GM12878 (cell line): ENCODE measurements at regions not wholly inside any gene's neighbourhood (a gene's known extent, or its start where the extent isn't known, plus 50 kb on each side); places are given as distances from the start of the nearest gene placed in this dataset.

Experiments used
- EP300 ChIP-seq, 2 experiments: fragments of 150-350 bp in 1 of 2; IDR thresholded peaks; 2 replicates each; pipeline ENCODE4 v1.6.1; 2011 to 2012; ENCODE audit warnings: low read depth in 2 of 2, low read length in 2 of 2, borderline replicate concordance in 1 of 2, improper control_type of control experiment in 1 of 2, inconsistent platforms in 1 of 2; ENCODE audit not compliant: control insufficient read depth in 1 of 2
- ESRRA ChIP-seq: IDR thresholded peaks from 2 replicates; pipeline ENCODE4 v1.6.1; 2012; ENCODE audit warnings: mild to moderate bottlenecking, low read length, improper control_type of control experiment
- GABPA ChIP-seq: IDR thresholded peaks from 2 replicates; pipeline ENCODE4 v1.6.1; 2014; ENCODE audit warnings: antibody characterized with exemption, low read depth, mild to moderate bottlenecking, inconsistent platforms
- MEF2A ChIP-seq: IDR thresholded peaks from 2 replicates; pipeline ENCODE4 v1.6.1; 2011; ENCODE audit warnings: low read depth, mild to moderate bottlenecking, low read length, moderate library complexity; ENCODE audit not compliant: insufficient read depth
- POLR2A ChIP-seq: IDR thresholded peaks from 2 replicates; pipeline ENCODE4 v1.6.1; 2011; ENCODE audit warnings: low read depth, mild to moderate bottlenecking, low read length
- POLR2AphosphoS5 ChIP-seq: IDR thresholded peaks from 2 replicates; pipeline ENCODE4 v1.6.1; 2011; ENCODE audit warnings: mild to moderate bottlenecking, low read length, inconsistent platforms
- YY1 ChIP-seq: IDR thresholded peaks from 2 replicates; pipeline ENCODE4 v1.6.1; 2011; ENCODE audit warnings: low read depth, mild to moderate bottlenecking, low read length
- TF ChIP-seq, protein P1 (sequence below): IDR thresholded peaks from 2 replicates; pipeline ENCODE4 v1.6.1; 2012; ENCODE audit warnings: improper control_type of control experiment, low read depth, low read length; ENCODE audit not compliant: insufficient replicate concordance
- TF ChIP-seq, protein P2 (sequence below): IDR thresholded peaks from 2 replicates; pipeline ENCODE4 v1.6.1; 2012; ENCODE audit warnings: mild to moderate bottlenecking, low read depth, low read length
- TF ChIP-seq, protein P3 (sequence below): fragments of 150-350 bp; IDR thresholded peaks from 2 replicates; pipeline ENCODE4 v1.6.1; 2016; ENCODE audit warnings: low read depth, low read length
- TF ChIP-seq, protein P4 (sequence below): IDR thresholded peaks from 2 replicates; pipeline ENCODE4 v1.6.1; 2011; ENCODE audit warnings: low read depth, low read length, improper control_type of control experiment, borderline replicate concordance
- TF ChIP-seq, protein P5 (sequence below), 3 experiments: IDR thresholded peaks in 2 of 3; conservative IDR thresholded peaks in 1 of 3; 2 replicates each; pipeline ENCODE4 v1.5.1; 2011; ENCODE audit warnings: low read depth in 3 of 3, low read length in 3 of 3, mild to moderate bottlenecking in 3 of 3, control low read depth in 2 of 3, moderate library complexity in 2 of 3, inconsistent platforms in 1 of 3, mixed read lengths in 1 of 3; ENCODE audit not compliant: control insufficient read depth in 2 of 3, insufficient read depth in 1 of 3; ENCODE audit errors: extremely low read depth in 1 of 3

DNA sequence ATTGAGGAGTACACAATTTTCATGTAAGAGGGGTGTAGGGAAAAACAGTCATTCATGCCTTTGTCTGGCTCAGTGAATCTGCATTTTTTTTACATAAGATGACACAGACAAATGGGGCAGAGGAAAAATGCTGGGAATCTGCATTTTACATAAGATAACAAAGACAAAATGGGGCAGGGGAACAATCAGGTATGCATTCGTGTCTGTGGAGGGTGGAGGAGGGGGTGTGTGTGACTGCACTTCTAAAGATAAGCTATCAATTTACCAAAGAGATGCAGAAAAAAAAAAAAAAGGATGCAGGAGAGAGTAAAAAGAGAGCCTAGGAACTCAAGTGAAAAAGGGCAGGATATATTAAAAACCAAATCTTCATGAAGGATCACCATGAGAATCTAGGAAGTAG lies 637.4 kb downstream of the ZNF674 start:
- TF ChIP-seq ESRRA (no peak), EP300 (IDR thresholded peaks at IDR 0.05; ENCODE audit: borderline replicate concordance in 1 of 2, control insufficient read depth in 1 of 2, low read depth in 2 of 2, low read length in 2 of 2) (no peak), GABPA (no peak), MEF2A (no peak), YY1 (no peak), POLR2AphosphoS5 (no peak), POLR2A (no peak)
- TF ChIP-seq, protein P1, sequence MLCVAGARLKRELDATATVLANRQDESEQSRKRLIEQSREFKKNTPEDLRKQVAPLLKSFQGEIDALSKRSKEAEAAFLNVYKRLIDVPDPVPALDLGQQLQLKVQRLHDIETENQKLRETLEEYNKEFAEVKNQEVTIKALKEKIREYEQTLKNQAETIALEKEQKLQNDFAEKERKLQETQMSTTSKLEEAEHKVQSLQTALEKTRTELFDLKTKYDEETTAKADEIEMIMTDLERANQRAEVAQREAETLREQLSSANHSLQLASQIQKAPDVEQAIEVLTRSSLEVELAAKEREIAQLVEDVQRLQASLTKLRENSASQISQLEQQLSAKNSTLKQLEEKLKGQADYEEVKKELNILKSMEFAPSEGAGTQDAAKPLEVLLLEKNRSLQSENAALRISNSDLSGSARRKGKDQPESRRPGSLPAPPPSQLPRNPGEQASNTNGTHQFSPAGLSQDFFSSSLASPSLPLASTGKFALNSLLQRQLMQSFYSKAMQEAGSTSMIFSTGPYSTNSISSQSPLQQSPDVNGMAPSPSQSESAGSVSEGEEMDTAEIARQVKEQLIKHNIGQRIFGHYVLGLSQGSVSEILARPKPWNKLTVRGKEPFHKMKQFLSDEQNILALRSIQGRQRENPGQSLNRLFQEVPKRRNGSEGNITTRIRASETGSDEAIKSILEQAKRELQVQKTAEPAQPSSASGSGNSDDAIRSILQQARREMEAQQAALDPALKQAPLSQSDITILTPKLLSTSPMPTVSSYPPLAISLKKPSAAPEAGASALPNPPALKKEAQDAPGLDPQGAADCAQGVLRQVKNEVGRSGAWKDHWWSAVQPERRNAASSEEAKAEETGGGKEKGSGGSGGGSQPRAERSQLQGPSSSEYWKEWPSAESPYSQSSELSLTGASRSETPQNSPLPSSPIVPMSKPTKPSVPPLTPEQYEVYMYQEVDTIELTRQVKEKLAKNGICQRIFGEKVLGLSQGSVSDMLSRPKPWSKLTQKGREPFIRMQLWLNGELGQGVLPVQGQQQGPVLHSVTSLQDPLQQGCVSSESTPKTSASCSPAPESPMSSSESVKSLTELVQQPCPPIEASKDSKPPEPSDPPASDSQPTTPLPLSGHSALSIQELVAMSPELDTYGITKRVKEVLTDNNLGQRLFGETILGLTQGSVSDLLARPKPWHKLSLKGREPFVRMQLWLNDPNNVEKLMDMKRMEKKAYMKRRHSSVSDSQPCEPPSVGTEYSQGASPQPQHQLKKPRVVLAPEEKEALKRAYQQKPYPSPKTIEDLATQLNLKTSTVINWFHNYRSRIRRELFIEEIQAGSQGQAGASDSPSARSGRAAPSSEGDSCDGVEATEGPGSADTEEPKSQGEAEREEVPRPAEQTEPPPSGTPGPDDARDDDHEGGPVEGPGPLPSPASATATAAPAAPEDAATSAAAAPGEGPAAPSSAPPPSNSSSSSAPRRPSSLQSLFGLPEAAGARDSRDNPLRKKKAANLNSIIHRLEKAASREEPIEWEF, result no peak
- TF ChIP-seq, protein P2, sequence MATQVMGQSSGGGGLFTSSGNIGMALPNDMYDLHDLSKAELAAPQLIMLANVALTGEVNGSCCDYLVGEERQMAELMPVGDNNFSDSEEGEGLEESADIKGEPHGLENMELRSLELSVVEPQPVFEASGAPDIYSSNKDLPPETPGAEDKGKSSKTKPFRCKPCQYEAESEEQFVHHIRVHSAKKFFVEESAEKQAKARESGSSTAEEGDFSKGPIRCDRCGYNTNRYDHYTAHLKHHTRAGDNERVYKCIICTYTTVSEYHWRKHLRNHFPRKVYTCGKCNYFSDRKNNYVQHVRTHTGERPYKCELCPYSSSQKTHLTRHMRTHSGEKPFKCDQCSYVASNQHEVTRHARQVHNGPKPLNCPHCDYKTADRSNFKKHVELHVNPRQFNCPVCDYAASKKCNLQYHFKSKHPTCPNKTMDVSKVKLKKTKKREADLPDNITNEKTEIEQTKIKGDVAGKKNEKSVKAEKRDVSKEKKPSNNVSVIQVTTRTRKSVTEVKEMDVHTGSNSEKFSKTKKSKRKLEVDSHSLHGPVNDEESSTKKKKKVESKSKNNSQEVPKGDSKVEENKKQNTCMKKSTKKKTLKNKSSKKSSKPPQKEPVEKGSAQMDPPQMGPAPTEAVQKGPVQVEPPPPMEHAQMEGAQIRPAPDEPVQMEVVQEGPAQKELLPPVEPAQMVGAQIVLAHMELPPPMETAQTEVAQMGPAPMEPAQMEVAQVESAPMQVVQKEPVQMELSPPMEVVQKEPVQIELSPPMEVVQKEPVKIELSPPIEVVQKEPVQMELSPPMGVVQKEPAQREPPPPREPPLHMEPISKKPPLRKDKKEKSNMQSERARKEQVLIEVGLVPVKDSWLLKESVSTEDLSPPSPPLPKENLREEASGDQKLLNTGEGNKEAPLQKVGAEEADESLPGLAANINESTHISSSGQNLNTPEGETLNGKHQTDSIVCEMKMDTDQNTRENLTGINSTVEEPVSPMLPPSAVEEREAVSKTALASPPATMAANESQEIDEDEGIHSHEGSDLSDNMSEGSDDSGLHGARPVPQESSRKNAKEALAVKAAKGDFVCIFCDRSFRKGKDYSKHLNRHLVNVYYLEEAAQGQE, result no peak
- TF ChIP-seq, protein P3, sequence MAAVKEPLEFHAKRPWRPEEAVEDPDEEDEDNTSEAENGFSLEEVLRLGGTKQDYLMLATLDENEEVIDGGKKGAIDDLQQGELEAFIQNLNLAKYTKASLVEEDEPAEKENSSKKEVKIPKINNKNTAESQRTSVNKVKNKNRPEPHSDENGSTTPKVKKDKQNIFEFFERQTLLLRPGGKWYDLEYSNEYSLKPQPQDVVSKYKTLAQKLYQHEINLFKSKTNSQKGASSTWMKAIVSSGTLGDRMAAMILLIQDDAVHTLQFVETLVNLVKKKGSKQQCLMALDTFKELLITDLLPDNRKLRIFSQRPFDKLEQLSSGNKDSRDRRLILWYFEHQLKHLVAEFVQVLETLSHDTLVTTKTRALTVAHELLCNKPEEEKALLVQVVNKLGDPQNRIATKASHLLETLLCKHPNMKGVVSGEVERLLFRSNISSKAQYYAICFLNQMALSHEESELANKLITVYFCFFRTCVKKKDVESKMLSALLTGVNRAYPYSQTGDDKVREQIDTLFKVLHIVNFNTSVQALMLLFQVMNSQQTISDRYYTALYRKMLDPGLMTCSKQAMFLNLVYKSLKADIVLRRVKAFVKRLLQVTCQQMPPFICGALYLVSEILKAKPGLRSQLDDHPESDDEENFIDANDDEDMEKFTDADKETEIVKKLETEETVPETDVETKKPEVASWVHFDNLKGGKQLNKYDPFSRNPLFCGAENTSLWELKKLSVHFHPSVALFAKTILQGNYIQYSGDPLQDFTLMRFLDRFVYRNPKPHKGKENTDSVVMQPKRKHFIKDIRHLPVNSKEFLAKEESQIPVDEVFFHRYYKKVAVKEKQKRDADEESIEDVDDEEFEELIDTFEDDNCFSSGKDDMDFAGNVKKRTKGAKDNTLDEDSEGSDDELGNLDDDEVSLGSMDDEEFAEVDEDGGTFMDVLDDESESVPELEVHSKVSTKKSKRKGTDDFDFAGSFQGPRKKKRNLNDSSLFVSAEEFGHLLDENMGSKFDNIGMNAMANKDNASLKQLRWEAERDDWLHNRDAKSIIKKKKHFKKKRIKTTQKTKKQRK, result no peak
- TF ChIP-seq, protein P4, sequence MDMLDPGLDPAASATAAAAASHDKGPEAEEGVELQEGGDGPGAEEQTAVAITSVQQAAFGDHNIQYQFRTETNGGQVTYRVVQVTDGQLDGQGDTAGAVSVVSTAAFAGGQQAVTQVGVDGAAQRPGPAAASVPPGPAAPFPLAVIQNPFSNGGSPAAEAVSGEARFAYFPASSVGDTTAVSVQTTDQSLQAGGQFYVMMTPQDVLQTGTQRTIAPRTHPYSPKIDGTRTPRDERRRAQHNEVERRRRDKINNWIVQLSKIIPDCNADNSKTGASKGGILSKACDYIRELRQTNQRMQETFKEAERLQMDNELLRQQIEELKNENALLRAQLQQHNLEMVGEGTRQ, result no peak
- TF ChIP-seq, protein P5, sequence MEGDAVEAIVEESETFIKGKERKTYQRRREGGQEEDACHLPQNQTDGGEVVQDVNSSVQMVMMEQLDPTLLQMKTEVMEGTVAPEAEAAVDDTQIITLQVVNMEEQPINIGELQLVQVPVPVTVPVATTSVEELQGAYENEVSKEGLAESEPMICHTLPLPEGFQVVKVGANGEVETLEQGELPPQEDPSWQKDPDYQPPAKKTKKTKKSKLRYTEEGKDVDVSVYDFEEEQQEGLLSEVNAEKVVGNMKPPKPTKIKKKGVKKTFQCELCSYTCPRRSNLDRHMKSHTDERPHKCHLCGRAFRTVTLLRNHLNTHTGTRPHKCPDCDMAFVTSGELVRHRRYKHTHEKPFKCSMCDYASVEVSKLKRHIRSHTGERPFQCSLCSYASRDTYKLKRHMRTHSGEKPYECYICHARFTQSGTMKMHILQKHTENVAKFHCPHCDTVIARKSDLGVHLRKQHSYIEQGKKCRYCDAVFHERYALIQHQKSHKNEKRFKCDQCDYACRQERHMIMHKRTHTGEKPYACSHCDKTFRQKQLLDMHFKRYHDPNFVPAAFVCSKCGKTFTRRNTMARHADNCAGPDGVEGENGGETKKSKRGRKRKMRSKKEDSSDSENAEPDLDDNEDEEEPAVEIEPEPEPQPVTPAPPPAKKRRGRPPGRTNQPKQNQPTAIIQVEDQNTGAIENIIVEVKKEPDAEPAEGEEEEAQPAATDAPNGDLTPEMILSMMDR (IDR thresholded peaks at IDR 0.05 in 2 of 3, conservative IDR thresholded peaks at IDR 0.05 in 1 of 3; ENCODE audit: control insufficient read depth in 2 of 3, extremely low read depth in 1 of 3, insufficient read depth in 1 of 3, low read depth in 3 of 3, low read length in 3 of 3), result no peak
